Dedifferentiated amniotic fluid mesenchymal stem cell (primary cell): ENCODE measurements at regions not wholly inside any gene's neighbourhood (a gene's known extent, or its start where the extent isn't known, plus 50 kb on each side); places are given as distances from the start of the nearest gene placed in this dataset.
"Not testable (repeated sequence)": the region's sequence is repeated elsewhere in the genome, so short reads cannot be mapped to it uniquely, and the experiment has no call there.

ENCODE experiments used
- DNase-seq: peaks from one replicate; pipeline ENCODE4 v3.0.0-alpha.2; 2016; ENCODE audit errors: extremely low spot score

- no peak for DNase-seq
Measured at GRCh38 chr5:17828681-17829080, 194.4 kb downstream of the TAF11L14 start.

- DNase-seq = no peak
Measured at GRCh38 chr5:17829456-17829855, 195.2 kb downstream of the TAF11L14 start.

- no peak for DNase-seq
Measured at GRCh38 chr5:17831279-17831678, 197.0 kb downstream of the TAF11L14 start.

GRCh38 chr5:17832949-17833745, 198.9 kb downstream of the TAF11L14 start:
- DNase-seq = no peak

- no peak for DNase-seq
Measured at GRCh38 chr5:17837757-17838156, 203.5 kb downstream of the TAF11L14 start.

GRCh38 chr5:17838469-17838868, 204.2 kb downstream of the TAF11L14 start:
- no peak for DNase-seq

GRCh38 chr5:17839848-17840247, 205.6 kb downstream of the TAF11L14 start:
- peak; percentile 28 for DNase-seq

- DNase-seq = no peak
Measured at GRCh38 chr5:17846496-17846895, 212.2 kb downstream of the TAF11L14 start.

- DNase-seq = no peak
Measured at GRCh38 chr5:17847286-17847685, 213.0 kb downstream of the TAF11L14 start.

GRCh38 chr5:17852111-17852510, 217.9 kb downstream of the TAF11L14 start:
- no peak for DNase-seq

GRCh38 chr5:17852740-17853139, 218.5 kb downstream of the TAF11L14 start:
- peak; percentile 76 for DNase-seq

- no peak for DNase-seq
Measured at GRCh38 chr5:17854901-17855300, 220.6 kb downstream of the TAF11L14 start.

- peak; percentile 49 for DNase-seq
Measured at GRCh38 chr5:17860660-17861315, 226.5 kb downstream of the TAF11L14 start.

- not testable (repeated sequence) for DNase-seq
Measured at GRCh38 chr5:17864903-17865302, 230.6 kb downstream of the TAF11L14 start.

- DNase-seq = peak; percentile 81
Measured at GRCh38 chr5:17865966-17866365, 231.7 kb downstream of the TAF11L14 start.

- no peak for DNase-seq
Measured at GRCh38 chr5:17872204-17872603, 237.9 kb downstream of the TAF11L14 start.

- no peak for DNase-seq
Measured at GRCh38 chr5:17878541-17878940, 244.3 kb downstream of the TAF11L14 start.

GRCh38 chr5:17879276-17879675, 245.0 kb downstream of the TAF11L14 start:
- no peak for DNase-seq

GRCh38 chr5:17880869-17881268, 246.6 kb downstream of the TAF11L14 start:
- no peak for DNase-seq

- DNase-seq = no peak
Measured at GRCh38 chr5:17882760-17883488, 248.7 kb downstream of the TAF11L14 start.

GRCh38 chr5:17888155-17888554, 253.9 kb downstream of the TAF11L14 start:
- no peak for DNase-seq

- DNase-seq = no peak
Measured at GRCh38 chr5:17890501-17890900, 256.2 kb downstream of the TAF11L14 start.

GRCh38 chr5:17891881-17892280, 257.6 kb downstream of the TAF11L14 start:
- DNase-seq = no peak
